Thyroid gland (tissue), 4 donors: ENCODE measurements at regions not wholly inside any gene's neighbourhood (a gene's known extent, or its start where the extent isn't known, plus 50 kb on each side); places are given as distances from the start of the nearest gene placed in this dataset.
"Not testable (repeated sequence)": the region's sequence is repeated elsewhere in the genome, so short reads cannot be mapped to it uniquely, and the experiment has no call there.

ENCODE experiments used
- POLR2A ChIP-seq, 2 donors: fragments of 450-650 bp; IDR thresholded peaks; one replicate each; pipeline ENCODE4 v1.6.1; 2017; ENCODE audit warnings: antibody characterized with exemption in 2 of 2, mild to moderate bottlenecking in 2 of 2, moderate library complexity in 1 of 2
- TF ChIP-seq, protein P1 (sequence below), 6 experiments: fragments of 200-600 bp in 3 of 6; fragments of 450-650 bp in 3 of 6; sonication (generic) in 3 of 6; IDR thresholded peaks; one replicate each; pipeline ENCODE4 v1.5.1; 2016 to 2019; ENCODE audit warnings: antibody characterized with exemption in 6 of 6, mild to moderate bottlenecking in 2 of 6, inconsistent platforms in 1 of 6, moderate library complexity in 1 of 6

DNA sequence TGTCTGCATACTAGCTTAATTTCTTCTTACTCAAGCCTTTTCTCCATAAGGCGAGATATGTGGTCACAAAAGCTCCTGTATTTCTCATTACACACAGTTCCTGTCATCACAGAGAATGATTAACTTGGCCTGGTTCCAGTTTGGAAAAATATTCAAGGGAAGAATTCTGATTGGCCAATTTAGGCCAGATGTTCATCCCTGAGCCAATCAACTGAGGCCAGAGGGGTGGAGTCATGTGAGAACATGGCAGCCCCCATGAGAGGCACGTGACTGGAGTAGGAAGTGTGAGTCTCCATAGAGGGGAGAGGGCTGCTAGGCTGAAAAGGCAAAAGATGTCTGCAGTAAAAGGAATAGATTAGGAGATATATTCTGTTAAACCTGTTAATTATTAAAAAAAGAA lies 167.5 kb upstream of the FRG2C start:
- TF ChIP-seq, protein P1, sequence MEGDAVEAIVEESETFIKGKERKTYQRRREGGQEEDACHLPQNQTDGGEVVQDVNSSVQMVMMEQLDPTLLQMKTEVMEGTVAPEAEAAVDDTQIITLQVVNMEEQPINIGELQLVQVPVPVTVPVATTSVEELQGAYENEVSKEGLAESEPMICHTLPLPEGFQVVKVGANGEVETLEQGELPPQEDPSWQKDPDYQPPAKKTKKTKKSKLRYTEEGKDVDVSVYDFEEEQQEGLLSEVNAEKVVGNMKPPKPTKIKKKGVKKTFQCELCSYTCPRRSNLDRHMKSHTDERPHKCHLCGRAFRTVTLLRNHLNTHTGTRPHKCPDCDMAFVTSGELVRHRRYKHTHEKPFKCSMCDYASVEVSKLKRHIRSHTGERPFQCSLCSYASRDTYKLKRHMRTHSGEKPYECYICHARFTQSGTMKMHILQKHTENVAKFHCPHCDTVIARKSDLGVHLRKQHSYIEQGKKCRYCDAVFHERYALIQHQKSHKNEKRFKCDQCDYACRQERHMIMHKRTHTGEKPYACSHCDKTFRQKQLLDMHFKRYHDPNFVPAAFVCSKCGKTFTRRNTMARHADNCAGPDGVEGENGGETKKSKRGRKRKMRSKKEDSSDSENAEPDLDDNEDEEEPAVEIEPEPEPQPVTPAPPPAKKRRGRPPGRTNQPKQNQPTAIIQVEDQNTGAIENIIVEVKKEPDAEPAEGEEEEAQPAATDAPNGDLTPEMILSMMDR (IDR thresholded peaks at IDR 0.05), result not testable (repeated sequence)
- not testable (repeated sequence) for TF ChIP-seq POLR2A (IDR thresholded peaks at IDR 0.05)
